Endothelial cell (in vitro differentiated cells): ENCODE measurements at regions not wholly inside any gene's neighbourhood (a gene's known extent, or its start where the extent isn't known, plus 50 kb on each side); places are given as distances from the start of the nearest gene placed in this dataset.

Source experiments
- DNase-seq: peaks from one replicate; pipeline ENCODE4 v3.0.0; 2021; ENCODE audit warnings: low spot score
- H3K27ac Mint-ChIP-seq: one replicate; pipeline ENCODE4 v1.8.0; 2021; ENCODE audit warnings: mixed read lengths, inconsistent platforms; ENCODE audit not compliant: unreplicated experiment
- H3K27me3 Mint-ChIP-seq: one replicate; pipeline ENCODE4 v1.8.0; 2021; ENCODE audit warnings: mild to moderate bottlenecking, moderate library complexity, mixed read lengths, inconsistent platforms; ENCODE audit not compliant: unreplicated experiment
- H3K36me3 Mint-ChIP-seq: one replicate; pipeline ENCODE4 v1.8.0; 2021; ENCODE audit warnings: mild to moderate bottlenecking, low read depth, mixed read lengths, inconsistent platforms; ENCODE audit not compliant: unreplicated experiment
- H3K4me1 Mint-ChIP-seq: one replicate; pipeline ENCODE4 v1.8.0; 2021; ENCODE audit warnings: mild to moderate bottlenecking, mixed read lengths, inconsistent platforms; ENCODE audit not compliant: unreplicated experiment
- H3K4me3 Mint-ChIP-seq: one replicate; pipeline ENCODE4 v1.8.0; 2021; ENCODE audit warnings: mild to moderate bottlenecking, mixed read lengths, inconsistent platforms; ENCODE audit not compliant: unreplicated experiment
- H3K9me3 Mint-ChIP-seq: one replicate; pipeline ENCODE4 v1.8.0; 2021; ENCODE audit warnings: mixed read lengths, inconsistent platforms; ENCODE audit not compliant: unreplicated experiment
- TF ChIP-seq, protein P1 (sequence below): fragments of 200-600 bp; sonication (generic); IDR thresholded peaks from one replicate; pipeline ENCODE4 v1.5.0; 2021; ENCODE audit warnings: antibody characterized with exemption; ENCODE audit not compliant: unreplicated experiment

DNA sequence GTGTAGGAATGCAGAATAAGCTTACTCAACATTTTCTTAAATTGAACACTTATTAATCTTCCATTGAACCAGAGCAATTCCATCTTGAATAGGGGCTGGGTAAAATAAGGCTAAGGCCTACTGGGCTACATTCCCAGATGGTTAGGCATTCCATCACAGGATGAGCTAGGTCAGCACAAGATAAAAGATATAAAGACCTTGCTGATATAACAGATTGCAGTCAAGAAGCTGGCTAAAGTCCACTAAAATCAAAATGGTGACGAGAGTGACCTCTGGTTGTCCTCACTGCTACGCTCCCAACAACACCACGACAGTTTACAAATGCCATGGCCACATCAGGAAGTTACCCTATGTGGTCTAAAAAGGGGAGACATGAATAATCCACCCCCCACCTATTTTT is 156.1 kb downstream of the NXNL2 start:
- DNase-seq, result no peak
- TF ChIP-seq, protein P1, sequence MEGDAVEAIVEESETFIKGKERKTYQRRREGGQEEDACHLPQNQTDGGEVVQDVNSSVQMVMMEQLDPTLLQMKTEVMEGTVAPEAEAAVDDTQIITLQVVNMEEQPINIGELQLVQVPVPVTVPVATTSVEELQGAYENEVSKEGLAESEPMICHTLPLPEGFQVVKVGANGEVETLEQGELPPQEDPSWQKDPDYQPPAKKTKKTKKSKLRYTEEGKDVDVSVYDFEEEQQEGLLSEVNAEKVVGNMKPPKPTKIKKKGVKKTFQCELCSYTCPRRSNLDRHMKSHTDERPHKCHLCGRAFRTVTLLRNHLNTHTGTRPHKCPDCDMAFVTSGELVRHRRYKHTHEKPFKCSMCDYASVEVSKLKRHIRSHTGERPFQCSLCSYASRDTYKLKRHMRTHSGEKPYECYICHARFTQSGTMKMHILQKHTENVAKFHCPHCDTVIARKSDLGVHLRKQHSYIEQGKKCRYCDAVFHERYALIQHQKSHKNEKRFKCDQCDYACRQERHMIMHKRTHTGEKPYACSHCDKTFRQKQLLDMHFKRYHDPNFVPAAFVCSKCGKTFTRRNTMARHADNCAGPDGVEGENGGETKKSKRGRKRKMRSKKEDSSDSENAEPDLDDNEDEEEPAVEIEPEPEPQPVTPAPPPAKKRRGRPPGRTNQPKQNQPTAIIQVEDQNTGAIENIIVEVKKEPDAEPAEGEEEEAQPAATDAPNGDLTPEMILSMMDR, result no peak
- H3K27ac Mint-ChIP-seq, result no peak overlapping the region
- H3K27me3 Mint-ChIP-seq, result peaks cover 6% of the 10 kb centered on the region
- no peaks in the 10 kb centered on the region for H3K4me1 Mint-ChIP-seq
- no peaks in the 10 kb centered on the region for H3K9me3 Mint-ChIP-seq
- no peaks in the 10 kb centered on the region for H3K36me3 Mint-ChIP-seq
- no peak overlapping the region for H3K4me3 Mint-ChIP-seq

DNA sequence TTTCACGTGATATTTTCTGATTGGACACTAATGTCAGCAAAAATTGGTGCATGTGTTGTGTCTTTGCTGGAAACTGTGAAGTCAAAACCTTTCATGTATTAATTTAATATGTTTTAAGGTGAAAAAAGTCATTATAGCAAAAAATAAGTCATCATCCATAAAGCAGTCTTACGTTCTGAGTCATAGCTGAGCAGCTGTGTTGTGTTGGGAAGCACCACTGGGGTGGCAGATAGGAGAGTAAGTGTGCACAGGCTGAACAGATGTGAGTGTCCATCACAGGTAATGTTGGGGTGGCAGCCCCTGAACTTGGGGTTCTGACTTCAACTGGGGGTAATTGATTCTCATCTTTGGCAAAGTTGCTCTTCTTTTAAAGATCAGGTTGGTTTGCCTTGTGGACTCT is 156.8 kb downstream of the NXNL2 start:
- TF ChIP-seq, protein P1, result no peak
- DNase-seq, result no peak
- Mint-ChIP-seq H3K27ac (no peak overlapping the region), H3K27me3 (peaks cover 4% of the 10 kb centered on the region), H3K4me3 (no peak overlapping the region), H3K4me1 (no peaks in the 10 kb centered on the region), H3K9me3 (no peaks in the 10 kb centered on the region), H3K36me3 (no peaks in the 10 kb centered on the region)

DNA sequence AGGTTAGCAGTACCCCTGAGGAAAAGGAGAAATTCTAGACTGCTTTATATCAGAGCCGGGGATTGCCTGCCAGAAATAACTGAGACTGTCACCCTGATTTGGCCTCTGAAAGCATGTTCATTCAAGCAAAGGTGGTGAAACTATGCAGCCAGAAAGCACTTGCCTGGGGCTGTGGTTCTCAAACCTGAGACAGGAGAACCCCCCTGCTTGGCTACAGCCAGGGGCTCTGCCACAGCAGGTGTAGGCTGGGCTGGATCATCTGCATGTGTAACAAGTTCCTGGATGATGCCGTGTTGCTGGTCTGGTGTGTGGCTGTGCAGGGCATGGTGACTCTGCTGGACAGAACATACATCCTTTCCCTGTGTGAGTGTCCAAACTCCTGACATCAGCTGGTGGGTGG is 157.8 kb downstream of the NXNL2 start:
- Mint-ChIP-seq H3K36me3 (no peaks in the 10 kb centered on the region), H3K4me1 (no peaks in the 10 kb centered on the region), H3K4me3 (no peak overlapping the region), H3K27ac (no peak overlapping the region), H3K27me3 (peaks cover 2% of the 10 kb centered on the region), H3K9me3 (no peaks in the 10 kb centered on the region)
- no peak for DNase-seq
- TF ChIP-seq, protein P1, result no peak

DNA sequence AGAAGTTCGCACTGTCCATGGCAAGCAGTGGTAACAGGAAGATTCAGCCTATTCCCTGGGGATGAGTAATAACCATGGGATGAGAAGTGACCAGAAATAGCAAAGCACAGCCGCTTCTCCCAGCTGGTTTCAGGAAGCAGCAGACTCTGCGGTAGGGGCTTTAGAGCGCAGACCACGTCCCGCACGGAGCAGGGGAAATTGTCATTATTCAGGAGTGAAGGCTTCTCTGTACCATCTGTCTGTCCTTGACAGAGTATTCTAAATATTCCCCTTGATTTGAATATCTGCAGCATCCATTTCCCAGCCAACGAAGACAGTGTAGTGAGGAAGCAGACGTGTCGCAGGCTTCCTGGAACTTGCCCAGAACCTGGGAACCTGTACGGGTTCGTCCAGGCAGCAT is 159.6 kb downstream of the NXNL2 start:
- DNase-seq, result no peak
- no peak overlapping the region for H3K4me3 Mint-ChIP-seq
- no peaks in the 10 kb centered on the region for H3K9me3 Mint-ChIP-seq
- H3K27ac Mint-ChIP-seq, result no peak overlapping the region
- TF ChIP-seq, protein P1, result no peak
- H3K27me3 Mint-ChIP-seq, result peaks cover 2% of the 10 kb centered on the region
- H3K36me3 Mint-ChIP-seq, result no peaks in the 10 kb centered on the region
- no peaks in the 10 kb centered on the region for H3K4me1 Mint-ChIP-seq

DNA sequence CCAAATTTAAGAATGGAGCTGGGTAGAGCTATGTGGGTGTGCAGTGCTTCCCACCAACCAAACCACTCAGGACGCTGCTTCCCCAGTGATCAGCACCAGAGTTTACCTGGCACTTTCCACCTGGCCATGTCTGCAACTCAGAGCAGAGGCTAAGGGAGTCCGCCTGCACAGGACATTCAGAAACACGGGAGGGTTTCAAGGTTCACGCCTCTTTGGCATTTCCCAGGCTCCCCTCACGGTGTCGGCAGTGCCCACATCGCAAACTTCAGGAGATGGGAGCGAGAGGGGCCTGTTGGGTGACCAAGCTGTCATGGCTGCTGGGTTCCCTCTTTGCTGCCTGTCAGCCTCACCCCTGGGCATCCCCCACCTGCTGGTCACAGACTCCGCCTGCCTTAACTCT is 161.5 kb downstream of the NXNL2 start:
- peaks cover 2% of the 10 kb centered on the region for H3K27me3 Mint-ChIP-seq
- no peak overlapping the region for H3K27ac Mint-ChIP-seq
- no peak for DNase-seq
- TF ChIP-seq, protein P1, result no peak
- H3K9me3 Mint-ChIP-seq, result no peaks in the 10 kb centered on the region
- no peaks in the 10 kb centered on the region for H3K4me1 Mint-ChIP-seq
- no peaks in the 10 kb centered on the region for H3K36me3 Mint-ChIP-seq
- no peak overlapping the region for H3K4me3 Mint-ChIP-seq
